ENCODE measurements at regions not wholly inside any gene's neighbourhood (a gene's known extent, or its start where the extent isn't known, plus 50 kb on each side); places are given as distances from the start of the nearest gene placed in this dataset.

DNA sequence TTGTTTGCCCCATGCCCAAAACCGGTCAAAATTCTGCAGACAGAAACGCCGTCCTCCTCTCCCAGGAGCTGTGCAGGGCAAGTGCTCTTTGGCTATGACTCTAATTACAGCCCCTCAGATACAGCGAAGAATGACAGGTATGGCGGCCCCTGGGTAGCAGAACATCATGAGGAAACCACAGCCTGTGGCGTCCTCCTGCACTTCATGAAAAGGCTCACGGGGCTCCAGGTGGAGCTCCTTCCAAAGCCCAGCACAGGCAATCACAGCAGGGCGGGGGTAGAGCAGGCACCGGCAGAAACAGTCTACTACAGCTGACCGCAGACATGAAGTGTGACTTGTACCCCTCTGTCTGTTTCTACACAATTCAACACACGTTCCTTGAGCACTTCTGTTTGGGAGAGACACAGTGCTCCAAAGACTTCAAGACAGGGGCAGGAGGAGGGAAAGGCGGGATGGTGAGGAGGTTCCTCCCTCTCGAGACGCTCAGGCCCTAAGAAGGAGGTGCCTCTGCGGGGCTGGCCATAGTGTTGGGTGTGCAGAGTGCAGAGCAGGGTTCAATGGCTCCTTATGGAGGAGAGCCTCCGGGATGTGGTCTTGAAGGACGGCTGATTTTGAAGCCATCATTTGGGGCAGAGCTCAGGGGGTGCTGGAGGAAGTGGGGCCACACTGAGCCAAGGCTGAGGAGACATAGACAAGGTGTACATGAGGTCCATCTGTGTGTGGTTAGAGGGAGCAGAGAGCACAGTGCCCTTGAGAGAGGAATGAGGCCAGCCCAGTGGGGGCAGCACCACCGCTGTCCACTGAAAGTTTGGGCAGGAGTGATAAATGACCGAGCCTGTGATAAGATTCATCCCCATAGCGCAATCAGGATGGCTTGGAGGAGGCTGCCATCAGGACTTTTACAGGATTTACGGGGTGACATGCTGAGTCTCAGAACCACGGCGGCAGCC is 468.3 kb downstream of the EIPR1 start:
- no peak overlapping the region for H3K4me3 ChIP-seq (ENCODE audit: low read depth, low read length)
- TF ChIP-seq, protein P1, sequence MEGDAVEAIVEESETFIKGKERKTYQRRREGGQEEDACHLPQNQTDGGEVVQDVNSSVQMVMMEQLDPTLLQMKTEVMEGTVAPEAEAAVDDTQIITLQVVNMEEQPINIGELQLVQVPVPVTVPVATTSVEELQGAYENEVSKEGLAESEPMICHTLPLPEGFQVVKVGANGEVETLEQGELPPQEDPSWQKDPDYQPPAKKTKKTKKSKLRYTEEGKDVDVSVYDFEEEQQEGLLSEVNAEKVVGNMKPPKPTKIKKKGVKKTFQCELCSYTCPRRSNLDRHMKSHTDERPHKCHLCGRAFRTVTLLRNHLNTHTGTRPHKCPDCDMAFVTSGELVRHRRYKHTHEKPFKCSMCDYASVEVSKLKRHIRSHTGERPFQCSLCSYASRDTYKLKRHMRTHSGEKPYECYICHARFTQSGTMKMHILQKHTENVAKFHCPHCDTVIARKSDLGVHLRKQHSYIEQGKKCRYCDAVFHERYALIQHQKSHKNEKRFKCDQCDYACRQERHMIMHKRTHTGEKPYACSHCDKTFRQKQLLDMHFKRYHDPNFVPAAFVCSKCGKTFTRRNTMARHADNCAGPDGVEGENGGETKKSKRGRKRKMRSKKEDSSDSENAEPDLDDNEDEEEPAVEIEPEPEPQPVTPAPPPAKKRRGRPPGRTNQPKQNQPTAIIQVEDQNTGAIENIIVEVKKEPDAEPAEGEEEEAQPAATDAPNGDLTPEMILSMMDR (IDR thresholded peaks at IDR 0.05; ENCODE audit: insufficient read depth, low read length, poor library complexity, severe bottlenecking): no peak
- H3K36me3 ChIP-seq (ENCODE audit: control insufficient read depth, insufficient read depth, low read length): no peaks in the 10 kb centered on the region
- H3K27me3 ChIP-seq (ENCODE audit: control insufficient read depth, insufficient read depth, low read length): no peaks in the 10 kb centered on the region
- DNase-seq (ENCODE audit: low read depth): no peak

GRCh38 chr2:2906091-2906490 is 471.5 kb downstream of the EIPR1 start:
- Histone ChIP-seq H3K4me3 (ENCODE audit: low read depth, low read length) (no peak overlapping the region), H3K27me3 (ENCODE audit: control insufficient read depth, insufficient read depth, low read length) (no peaks in the 10 kb centered on the region), H3K36me3 (ENCODE audit: control insufficient read depth, insufficient read depth, low read length) (no peaks in the 10 kb centered on the region)
- TF ChIP-seq, protein P1 (IDR thresholded peaks at IDR 0.05; ENCODE audit: insufficient read depth, low read length, poor library complexity, severe bottlenecking): no peak
- DNase-seq (ENCODE audit: low read depth): no peak

- H3K36me3 ChIP-seq (ENCODE audit: control insufficient read depth, insufficient read depth, low read length): no peaks in the 10 kb centered on the region
- DNase-seq (ENCODE audit: low read depth): no peak
- no peak overlapping the region for H3K4me3 ChIP-seq (ENCODE audit: low read depth, low read length)
- no peaks in the 10 kb centered on the region for H3K27me3 ChIP-seq (ENCODE audit: control insufficient read depth, insufficient read depth, low read length)
- TF ChIP-seq, protein P1 (IDR thresholded peaks at IDR 0.05; ENCODE audit: insufficient read depth, low read length, poor library complexity, severe bottlenecking): no peak
These were observed 472.8 kb downstream of the EIPR1 start for GRCh38 chr2:2904721-2905350.

DNA sequence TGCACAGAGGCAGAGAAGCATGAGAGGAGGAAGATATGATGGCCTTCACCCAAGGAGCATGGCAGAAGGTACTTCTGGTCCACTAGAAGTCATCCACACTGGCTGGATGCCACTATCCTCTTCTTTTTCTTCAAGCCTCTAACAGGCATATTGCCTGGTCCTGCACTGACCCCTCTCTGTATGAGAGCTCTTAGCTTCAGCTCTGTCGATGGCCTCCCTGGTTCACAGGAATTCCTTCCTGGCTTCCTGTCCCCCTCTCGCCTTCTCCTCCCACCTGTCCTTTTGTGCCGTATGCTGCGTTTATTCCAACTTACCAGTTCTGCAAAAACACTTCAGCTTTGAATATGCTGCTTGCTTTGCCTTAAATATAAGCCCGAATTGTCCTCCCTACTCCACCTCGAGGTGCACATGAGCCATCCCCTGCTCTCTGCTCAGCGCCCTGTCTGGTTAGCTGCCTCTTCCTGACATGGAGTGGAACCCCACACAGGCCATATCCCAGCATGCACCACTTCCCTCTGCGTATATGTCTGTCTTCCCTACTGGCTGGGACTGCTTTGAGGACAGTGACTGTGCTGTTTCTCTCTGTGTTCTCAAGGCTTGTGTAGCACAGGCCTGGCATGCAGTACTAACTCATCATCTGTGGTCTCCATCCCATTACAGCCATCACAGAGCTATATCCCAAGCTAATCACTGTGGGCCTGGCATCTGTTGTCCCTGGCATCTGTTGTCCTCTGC is 474.9 kb downstream of the EIPR1 start:
- Histone ChIP-seq H3K36me3 (ENCODE audit: control insufficient read depth, insufficient read depth, low read length) (no peaks in the 10 kb centered on the region), H3K27me3 (ENCODE audit: control insufficient read depth, insufficient read depth, low read length) (no peaks in the 10 kb centered on the region), H3K4me3 (ENCODE audit: low read depth, low read length) (no peak overlapping the region)
- no peak for DNase-seq (ENCODE audit: low read depth)
- TF ChIP-seq, protein P1 (IDR thresholded peaks at IDR 0.05; ENCODE audit: insufficient read depth, low read length, poor library complexity, severe bottlenecking): no peak

DNA sequence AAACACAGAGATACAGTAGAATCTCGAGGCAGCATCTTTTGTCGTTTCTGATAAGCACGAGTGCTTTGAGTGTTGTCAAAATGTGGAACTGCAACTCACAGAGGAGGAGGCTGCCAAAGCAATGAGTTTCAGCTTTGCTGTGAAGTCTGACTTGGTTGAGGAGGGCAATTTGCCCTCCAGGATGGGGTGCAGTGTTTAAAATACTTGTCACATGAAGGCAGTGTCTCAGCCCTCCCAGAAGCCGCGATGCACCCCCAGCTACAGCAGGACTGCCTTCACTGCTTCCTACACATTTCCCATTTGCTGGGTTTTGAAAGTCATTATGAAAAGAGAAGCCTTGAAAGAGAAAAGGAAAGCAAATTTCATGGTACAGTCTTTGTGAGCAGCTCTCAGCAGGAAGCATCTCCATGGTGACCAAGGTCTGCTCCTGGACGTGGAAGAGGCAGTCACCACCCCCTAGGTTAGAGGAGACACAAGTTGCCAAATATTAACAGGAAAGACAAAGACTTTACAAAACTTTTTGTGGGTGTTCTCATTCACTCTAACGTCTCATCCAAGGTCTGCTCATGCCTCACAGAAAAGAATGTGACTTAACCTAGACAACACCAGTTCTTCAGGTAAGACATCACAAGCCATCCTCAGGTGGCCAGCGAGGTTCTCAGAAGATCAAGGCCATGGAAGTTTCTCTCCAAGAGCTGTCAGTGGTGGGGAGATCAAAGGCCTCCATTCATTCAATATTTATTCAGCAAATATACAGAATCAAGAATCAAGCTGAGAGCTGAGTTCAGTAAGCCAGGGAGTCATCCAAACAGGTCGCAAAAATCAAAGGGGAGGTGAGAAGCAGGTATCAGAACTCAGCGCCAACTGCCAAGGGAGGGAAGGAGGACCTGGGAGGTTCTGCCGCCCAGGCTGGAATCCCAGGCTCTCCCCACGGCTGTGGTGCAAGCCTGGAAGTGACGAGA is 476.0 kb downstream of the EIPR1 start:
- Histone ChIP-seq H3K36me3 (ENCODE audit: control insufficient read depth, insufficient read depth, low read length) (no peaks in the 10 kb centered on the region), H3K27me3 (ENCODE audit: control insufficient read depth, insufficient read depth, low read length) (no peaks in the 10 kb centered on the region), H3K4me3 (ENCODE audit: low read depth, low read length) (no peak overlapping the region)
- DNase-seq (ENCODE audit: low read depth): no peak
- TF ChIP-seq, protein P1 (IDR thresholded peaks at IDR 0.05; ENCODE audit: insufficient read depth, low read length, poor library complexity, severe bottlenecking): no peak

Data from kidney epithelial cell (primary cell).